Gastroesophageal sphincter (tissue), 4 donors: ENCODE measurements at regions not wholly inside any gene's neighbourhood (a gene's known extent, or its start where the extent isn't known, plus 50 kb on each side); places are given as distances from the start of the nearest gene placed in this dataset.

Experiments
- ATAC-seq: fragments of 150-250 bp; one replicate; pipeline ENCODE4 v1.9.1; 2016; ENCODE audit warnings: mild to moderate bottlenecking, moderate library complexity
- H3K27ac ChIP-seq, 4 donors: fragments of 200-600 bp; sonication (generic) in 3 of 4; 1 replicate in 3 of 4; 2 replicates in 1 of 4; pipeline ENCODE4 v1.5.1; 2016 to 2019
- H3K27me3 ChIP-seq: fragments of 200-600 bp; sonication (generic); one replicate; pipeline ENCODE4 v1.5.1; 2019
- H3K36me3 ChIP-seq, 2 donors: fragments of 200-600 bp; sonication (generic); one replicate each; pipeline ENCODE4 v1.5.1; 2019; ENCODE audit warnings: control low read depth in 1 of 2
- H3K4me1 ChIP-seq, 3 donors: fragments of 200-600 bp; sonication (generic); 1 replicate in 2 of 3; 2 replicates in 1 of 3; pipeline ENCODE4 v1.5.1; 2016 to 2019; ENCODE audit warnings: control low read depth in 2 of 3
- H3K4me3 ChIP-seq, 2 donors: fragments of 200-600 bp; sonication (generic); one replicate each; pipeline ENCODE4 v1.5.1; 2019; ENCODE audit warnings: mild to moderate bottlenecking in 1 of 2, moderate library complexity in 1 of 2
- H3K9me3 ChIP-seq, 3 donors: fragments of 200-600 bp; sonication (generic); one replicate each; pipeline ENCODE4 v1.5.1; 2017 to 2019; ENCODE audit warnings: control low read depth in 2 of 3
- EP300 ChIP-seq: sonication (generic); formaldehyde crosslinking; IDR thresholded peaks from one replicate; pipeline ENCODE4 v1.6.1; 2017; ENCODE audit warnings: antibody characterized with exemption, mild to moderate bottlenecking
- POLR2A ChIP-seq, 2 donors: fragments of 450-650 bp; IDR thresholded peaks; one replicate each; pipeline ENCODE4 v1.6.1; 2017; ENCODE audit warnings: antibody characterized with exemption in 2 of 2, mild to moderate bottlenecking in 2 of 2, moderate library complexity in 1 of 2
- POLR2AphosphoS5 ChIP-seq: sonication (generic); formaldehyde crosslinking; IDR thresholded peaks from one replicate; pipeline ENCODE4 v1.6.1; 2017; ENCODE audit warnings: antibody characterized with exemption
- WGBS, 2 donors: methylation state at CpG; one replicate each; pipeline ENCODE4 v1.1.5; 2018; ENCODE audit warnings: low coverage in 1 of 2; 5-methylcytosine and 5-hydroxymethylcytosine counted together
- TF ChIP-seq, protein P1 (sequence below), 4 experiments: fragments of 200-600 bp in 2 of 4; fragments of 450-650 bp in 2 of 4; sonication (generic) in 1 of 4; IDR thresholded peaks; one replicate each; pipeline ENCODE4 v1.5.1; 2017 to 2019; ENCODE audit warnings: antibody characterized with exemption in 4 of 4, mild to moderate bottlenecking in 2 of 4, moderate library complexity in 2 of 4

DNA sequence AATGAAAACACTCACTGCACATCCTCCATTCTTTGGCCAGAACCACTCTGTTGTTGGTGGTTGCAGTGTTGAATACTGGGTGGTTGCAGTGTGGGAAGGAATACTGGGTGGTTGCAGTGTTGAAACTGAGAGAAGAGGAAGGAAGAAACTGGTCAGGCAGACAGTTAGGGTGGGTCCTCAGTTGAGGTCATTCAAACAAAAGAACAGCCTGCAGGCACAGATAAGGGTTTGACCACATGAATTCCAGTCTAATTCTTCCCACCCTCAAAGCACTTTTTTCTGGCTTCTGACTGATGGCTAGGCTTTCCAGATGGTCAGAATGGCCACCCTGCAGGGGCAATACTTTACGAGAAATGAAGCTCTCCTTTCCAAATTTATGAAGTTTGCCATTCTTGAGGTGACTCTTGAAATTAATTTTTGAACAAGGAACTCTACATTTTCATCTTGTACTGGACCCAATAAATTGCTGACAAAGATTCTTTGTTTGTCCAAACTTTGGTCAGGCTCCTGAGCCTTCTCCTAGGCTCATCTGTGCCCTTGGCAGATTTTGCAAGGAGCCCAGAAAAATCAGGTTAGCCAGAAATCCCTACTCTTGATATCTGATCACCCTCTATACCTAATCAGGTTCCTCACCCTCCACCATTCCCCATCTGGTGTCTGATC is 596.6 kb upstream of the CDH5 start:
- TF ChIP-seq EP300: no peak
- no peak for ATAC-seq
- H3K4me3 ChIP-seq: no peak overlapping the region
- 100% methylated on average over 1 of the region's 1 CpG for WGBS, 2 donors
- no peaks in the 10 kb centered on the region for H3K36me3 ChIP-seq
- H3K9me3 ChIP-seq: peaks cover 0 to 19% (median 0%) of the 10 kb centered on the region in 3 donors
- H3K27me3 ChIP-seq: no peaks in the 10 kb centered on the region
- no peaks in the 10 kb centered on the region for H3K4me1 ChIP-seq
- H3K27ac ChIP-seq: no peak overlapping the region

DNA sequence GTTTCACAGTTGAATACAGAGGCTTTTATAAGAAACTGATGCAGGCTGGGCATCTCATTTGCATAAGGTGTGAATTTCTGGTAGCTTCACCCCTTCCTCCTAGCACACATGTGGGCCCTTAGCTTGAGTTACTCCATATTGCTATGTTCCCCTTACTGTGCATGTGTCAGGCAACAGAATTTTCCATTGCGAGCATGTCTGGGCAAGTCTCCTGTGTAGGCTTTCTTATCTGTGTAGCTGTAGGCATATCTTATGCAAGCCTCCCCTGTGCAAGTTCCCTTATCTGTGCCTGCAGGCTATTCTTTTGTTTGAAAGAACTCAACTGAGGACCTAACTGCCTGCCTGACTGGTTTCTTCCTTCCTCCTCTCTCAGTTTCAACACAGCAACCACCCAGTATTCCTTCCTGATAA is 597.4 kb upstream of the CDH5 start:
- Histone ChIP-seq H3K27ac (no peak overlapping the region), H3K4me1 (no peaks in the 10 kb centered on the region), H3K9me3 (peaks cover 0 to 19% (median 0%) of the 10 kb centered on the region in 3 donors), H3K27me3 (no peaks in the 10 kb centered on the region), H3K4me3 (no peak overlapping the region), H3K36me3 (no peaks in the 10 kb centered on the region)
- WGBS, 2 donors: 50 to 89% methylated on average over 1 of the region's 1 CpG
- TF ChIP-seq EP300 (no peak), POLR2A (IDR thresholded peaks at IDR 0.05) (no peak), POLR2AphosphoS5 (no peak)
- TF ChIP-seq, protein P1, sequence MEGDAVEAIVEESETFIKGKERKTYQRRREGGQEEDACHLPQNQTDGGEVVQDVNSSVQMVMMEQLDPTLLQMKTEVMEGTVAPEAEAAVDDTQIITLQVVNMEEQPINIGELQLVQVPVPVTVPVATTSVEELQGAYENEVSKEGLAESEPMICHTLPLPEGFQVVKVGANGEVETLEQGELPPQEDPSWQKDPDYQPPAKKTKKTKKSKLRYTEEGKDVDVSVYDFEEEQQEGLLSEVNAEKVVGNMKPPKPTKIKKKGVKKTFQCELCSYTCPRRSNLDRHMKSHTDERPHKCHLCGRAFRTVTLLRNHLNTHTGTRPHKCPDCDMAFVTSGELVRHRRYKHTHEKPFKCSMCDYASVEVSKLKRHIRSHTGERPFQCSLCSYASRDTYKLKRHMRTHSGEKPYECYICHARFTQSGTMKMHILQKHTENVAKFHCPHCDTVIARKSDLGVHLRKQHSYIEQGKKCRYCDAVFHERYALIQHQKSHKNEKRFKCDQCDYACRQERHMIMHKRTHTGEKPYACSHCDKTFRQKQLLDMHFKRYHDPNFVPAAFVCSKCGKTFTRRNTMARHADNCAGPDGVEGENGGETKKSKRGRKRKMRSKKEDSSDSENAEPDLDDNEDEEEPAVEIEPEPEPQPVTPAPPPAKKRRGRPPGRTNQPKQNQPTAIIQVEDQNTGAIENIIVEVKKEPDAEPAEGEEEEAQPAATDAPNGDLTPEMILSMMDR (IDR thresholded peaks at IDR 0.05): no peak
- ATAC-seq: no peak

DNA sequence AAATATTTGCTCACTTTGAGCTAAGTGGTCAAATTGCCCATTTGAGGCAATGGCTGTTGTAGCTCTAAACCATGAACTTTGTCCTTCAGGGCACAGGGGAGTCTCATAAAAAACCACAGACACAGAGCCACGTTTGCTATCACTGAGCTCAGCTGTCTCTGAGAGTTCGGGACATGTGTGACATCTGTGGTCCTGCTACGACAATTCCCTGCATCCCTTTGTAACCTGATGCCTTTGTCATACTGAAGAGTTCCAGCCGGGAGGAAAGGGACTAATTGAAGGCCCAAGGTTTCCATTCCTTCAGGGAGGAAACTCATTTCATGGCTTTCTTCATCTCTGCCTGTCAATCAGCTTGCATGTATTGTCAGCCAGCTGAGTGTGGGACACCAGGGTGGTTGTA is 599.4 kb upstream of the CDH5 start:
- no peaks in the 10 kb centered on the region for H3K4me1 ChIP-seq
- no peaks in the 10 kb centered on the region for H3K36me3 ChIP-seq
- H3K27me3 ChIP-seq: no peaks in the 10 kb centered on the region
- ATAC-seq: no peak
- TF ChIP-seq, protein P1 (IDR thresholded peaks at IDR 0.05): no peak
- TF ChIP-seq POLR2A (IDR thresholded peaks at IDR 0.05): no peak
- TF ChIP-seq EP300: no peak
- TF ChIP-seq POLR2AphosphoS5: no peak
- no peak overlapping the region for H3K27ac ChIP-seq
- peaks cover 0 to 19% (median 0%) of the 10 kb centered on the region in 3 donors for H3K9me3 ChIP-seq
- 64 to 69% methylated on average over 3 to 4 of the region's 4 CpGs for WGBS, 2 donors
- no peak overlapping the region for H3K4me3 ChIP-seq

DNA sequence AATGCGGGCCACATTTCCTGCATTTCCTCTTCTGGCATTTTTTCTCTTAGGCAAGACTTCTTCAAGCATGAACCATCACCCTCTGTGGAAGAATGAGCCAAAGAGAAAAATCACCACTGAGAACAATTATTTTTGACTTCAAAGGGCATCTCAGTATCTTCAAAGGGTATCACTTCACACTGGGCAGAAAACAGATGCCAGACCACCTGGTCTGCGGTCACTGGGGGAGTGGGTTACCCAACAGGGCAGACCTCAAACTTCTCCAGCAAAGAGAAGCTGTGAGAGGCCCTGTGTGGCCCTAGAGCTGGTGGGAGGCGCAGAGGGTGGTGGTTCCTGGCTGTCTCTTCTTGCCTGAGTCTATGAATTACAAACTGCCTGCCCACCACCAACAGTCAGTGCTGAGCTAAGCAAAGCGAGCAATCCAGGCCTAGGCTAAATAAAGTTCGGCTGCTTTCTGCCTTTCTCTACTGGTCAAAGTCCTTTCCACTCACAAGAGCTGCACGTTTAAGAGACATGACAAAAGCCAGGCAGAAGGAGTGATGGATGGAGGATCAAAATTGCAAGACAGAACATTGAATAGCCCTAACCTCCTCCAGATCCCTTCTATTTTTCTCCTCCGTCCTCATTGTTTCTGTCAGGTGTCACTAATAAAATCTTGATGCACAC is 602.7 kb upstream of the CDH5 start:
- TF ChIP-seq, protein P1 (IDR thresholded peaks at IDR 0.05): no peak
- TF ChIP-seq POLR2AphosphoS5 (no peak), EP300 (no peak), POLR2A (IDR thresholded peaks at IDR 0.05) (no peak)
- no peaks in the 10 kb centered on the region for H3K4me1 ChIP-seq
- no peaks in the 10 kb centered on the region for H3K27me3 ChIP-seq
- H3K9me3 ChIP-seq: no peaks in the 10 kb centered on the region
- no peaks in the 10 kb centered on the region for H3K36me3 ChIP-seq
- H3K4me3 ChIP-seq: no peak overlapping the region
- no peak overlapping the region for H3K27ac ChIP-seq
- 90 to 97% methylated on average over 4 to 5 of the region's 7 CpGs for WGBS, 2 donors
- no peak for ATAC-seq

DNA sequence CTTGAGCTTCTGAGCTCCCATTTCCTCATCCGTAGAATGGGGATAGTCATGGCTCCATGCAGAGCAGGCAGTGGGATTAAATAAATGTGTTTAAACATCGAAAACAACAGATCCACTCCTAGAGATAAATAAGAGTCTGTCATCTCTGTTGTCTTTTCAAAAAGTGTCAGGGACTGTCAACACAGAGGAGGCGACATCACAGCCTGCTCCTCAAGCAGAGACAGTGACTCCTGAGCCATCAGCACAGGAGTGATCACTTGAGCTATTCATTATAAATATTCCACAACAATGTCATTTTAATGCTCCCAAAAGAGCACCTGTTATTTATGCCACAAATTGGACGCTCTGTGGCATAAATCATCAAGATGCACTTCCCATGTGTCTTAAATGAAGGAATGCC is 605.6 kb upstream of the CDH5 start:
- H3K4me3 ChIP-seq: no peak overlapping the region
- no peak for ATAC-seq
- no peaks in the 10 kb centered on the region for H3K36me3 ChIP-seq
- no peak overlapping the region for H3K27ac ChIP-seq
- H3K9me3 ChIP-seq: no peaks in the 10 kb centered on the region
- H3K4me1 ChIP-seq: no peaks in the 10 kb centered on the region
- no peak for TF ChIP-seq POLR2A (IDR thresholded peaks at IDR 0.05)
- no peak for TF ChIP-seq EP300
- TF ChIP-seq, protein P1 (IDR thresholded peaks at IDR 0.05): no peak
- no peak for TF ChIP-seq POLR2AphosphoS5
- no peaks in the 10 kb centered on the region for H3K27me3 ChIP-seq
- WGBS, 2 donors: 92 to 93% methylated on average over 3 to 4 of the region's 4 CpGs
